ENCODE measurements at regions not wholly inside any gene's neighbourhood (a gene's known extent, or its start where the extent isn't known, plus 50 kb on each side); places are given as distances from the start of the nearest gene placed in this dataset.

GRCh38 chr12:65685514-65685913, 138.8 kb upstream of the HMGA2 start:
- no peaks in the 10 kb centered on the region for H3K27me3 ChIP-seq (ENCODE audit: insufficient read depth, low read length)
- no peaks in the 10 kb centered on the region for H3K27me3 Mint-ChIP-seq (ENCODE audit: low read depth, unreplicated experiment)
- peaks cover 1% of the 10 kb centered on the region for H3K36me3 Mint-ChIP-seq (ENCODE audit: low read depth, unreplicated experiment)
- no peaks in the 10 kb centered on the region for H4K20me1 ChIP-seq (ENCODE audit: insufficient read depth, low read length)
- H3K9ac ChIP-seq (ENCODE audit: low read length) = no peak overlapping the region
- DNase-seq (ENCODE audit: low read depth) = no peak
- H3K9me3 ChIP-seq (ENCODE audit: insufficient read depth, low read depth, low read length) = no peaks in the 10 kb centered on the region
- H3K9me3 Mint-ChIP-seq (ENCODE audit: unreplicated experiment) = peaks cover 2% of the 10 kb centered on the region
- H3K4me1 ChIP-seq (ENCODE audit: insufficient read depth, low read length) = no peaks in the 10 kb centered on the region
- TF ChIP-seq EZH2 (IDR thresholded peaks at IDR 0.05; ENCODE audit: insufficient read depth, low read length) = no peak
- peak; percentile 57 for TF ChIP-seq CTCF (IDR thresholded peaks at IDR 0.05; ENCODE audit: insufficient read depth, low read depth, low read length)
- H3K4me1 Mint-ChIP-seq (ENCODE audit: low read depth, unreplicated experiment) = peaks cover 6% of the 10 kb centered on the region
- FAIRE-seq = peak; percentile 87
- H3K4me2 ChIP-seq (ENCODE audit: low read length) = no peak overlapping the region
- H2AFZ ChIP-seq (ENCODE audit: low read depth, low read length) = no peak overlapping the region
- H3K36me3 ChIP-seq (ENCODE audit: insufficient read depth, low read length) = no peaks in the 10 kb centered on the region
- H3K79me2 ChIP-seq (ENCODE audit: insufficient read depth, low read length) = no peaks in the 10 kb centered on the region
- no peak overlapping the region for H3K27ac Mint-ChIP-seq (ENCODE audit: unreplicated experiment)
- no peak overlapping the region for H3K4me3 Mint-ChIP-seq (ENCODE audit: unreplicated experiment)
- no peak overlapping the region for H3K27ac ChIP-seq (ENCODE audit: low read depth, low read length)
- H3K4me3 ChIP-seq (ENCODE audit: insufficient read depth, low read depth, low read length) = no peak overlapping the region

GRCh38 chr12:65689508-65689907, 134.8 kb upstream of the HMGA2 start:
- Mint-ChIP-seq H3K36me3 (ENCODE audit: low read depth, unreplicated experiment) (no peaks in the 10 kb centered on the region), H3K4me1 (ENCODE audit: low read depth, unreplicated experiment) (peaks cover 23% of the 10 kb centered on the region), H3K4me3 (ENCODE audit: unreplicated experiment) (no peak overlapping the region), H3K27me3 (ENCODE audit: low read depth, unreplicated experiment) (no peaks in the 10 kb centered on the region), H3K27ac (ENCODE audit: unreplicated experiment) (no peak overlapping the region), H3K9me3 (ENCODE audit: unreplicated experiment) (no peaks in the 10 kb centered on the region)
- FAIRE-seq = no peak
- no peak overlapping the region for H2AFZ ChIP-seq (ENCODE audit: low read depth, low read length)
- no peaks in the 10 kb centered on the region for H3K9me3 ChIP-seq (ENCODE audit: insufficient read depth, low read depth, low read length)
- no peak overlapping the region for H3K27ac ChIP-seq (ENCODE audit: low read depth, low read length)
- no peak overlapping the region for H3K9ac ChIP-seq (ENCODE audit: low read length)
- DNase-seq (ENCODE audit: low read depth) = no peak
- H3K27me3 ChIP-seq (ENCODE audit: insufficient read depth, low read length) = no peaks in the 10 kb centered on the region
- no peak overlapping the region for H3K4me3 ChIP-seq (ENCODE audit: insufficient read depth, low read depth, low read length)
- H3K79me2 ChIP-seq (ENCODE audit: insufficient read depth, low read length) = no peaks in the 10 kb centered on the region
- no peaks in the 10 kb centered on the region for H3K36me3 ChIP-seq (ENCODE audit: insufficient read depth, low read length)
- H4K20me1 ChIP-seq (ENCODE audit: insufficient read depth, low read length) = no peaks in the 10 kb centered on the region
- no peak for TF ChIP-seq CTCF (IDR thresholded peaks at IDR 0.05; ENCODE audit: insufficient read depth, low read depth, low read length)
- no peak for TF ChIP-seq EZH2 (IDR thresholded peaks at IDR 0.05; ENCODE audit: insufficient read depth, low read length)
- H3K4me1 ChIP-seq (ENCODE audit: insufficient read depth, low read length) = peaks cover 2% of the 10 kb centered on the region
- H3K4me2 ChIP-seq (ENCODE audit: low read length) = no peak overlapping the region

GRCh38 chr12:65690477-65690876, 133.8 kb upstream of the HMGA2 start:
- DNase-seq (ENCODE audit: low read depth) (no peak), FAIRE-seq (peak; percentile 37)
- Histone ChIP-seq H3K27ac (ENCODE audit: low read depth, low read length) (no peak overlapping the region), H3K4me1 (ENCODE audit: insufficient read depth, low read length) (peaks cover 11% of the 10 kb centered on the region), H3K4me3 (ENCODE audit: insufficient read depth, low read depth, low read length) (no peak overlapping the region), H3K36me3 (ENCODE audit: insufficient read depth, low read length) (no peaks in the 10 kb centered on the region), H3K9me3 (ENCODE audit: insufficient read depth, low read depth, low read length) (no peaks in the 10 kb centered on the region), H2AFZ (ENCODE audit: low read depth, low read length) (no peak overlapping the region), H3K79me2 (ENCODE audit: insufficient read depth, low read length) (no peaks in the 10 kb centered on the region), H3K9ac (ENCODE audit: low read length) (no peak overlapping the region), H4K20me1 (ENCODE audit: insufficient read depth, low read length) (no peaks in the 10 kb centered on the region), H3K4me2 (ENCODE audit: low read length) (no peak overlapping the region), H3K27me3 (ENCODE audit: insufficient read depth, low read length) (no peaks in the 10 kb centered on the region)
- Mint-ChIP-seq H3K4me1 (ENCODE audit: low read depth, unreplicated experiment) (peaks cover 32% of the 10 kb centered on the region), H3K9me3 (ENCODE audit: unreplicated experiment) (no peaks in the 10 kb centered on the region), H3K27me3 (ENCODE audit: low read depth, unreplicated experiment) (no peaks in the 10 kb centered on the region), H3K36me3 (ENCODE audit: low read depth, unreplicated experiment) (no peaks in the 10 kb centered on the region), H3K4me3 (ENCODE audit: unreplicated experiment) (no peak overlapping the region), H3K27ac (ENCODE audit: unreplicated experiment) (no peak overlapping the region)
- TF ChIP-seq EZH2 (IDR thresholded peaks at IDR 0.05; ENCODE audit: insufficient read depth, low read length) = no peak
- TF ChIP-seq CTCF (IDR thresholded peaks at IDR 0.05; ENCODE audit: insufficient read depth, low read depth, low read length) = no peak

Data from astrocyte (in vitro differentiated cells and primary cell).